EL (cell line): ENCODE measurements at regions not wholly inside any gene's neighbourhood (a gene's known extent, or its start where the extent isn't known, plus 50 kb on each side); places are given as distances from the start of the nearest gene placed in this dataset.
A peak's percentile ranks its signal among the peaks of the same experiment; 100 is the strongest.

Experiments used
- DNase-seq: peaks from one replicate; pipeline ENCODE4 v3.0.0-alpha.2; 2016

DNA sequence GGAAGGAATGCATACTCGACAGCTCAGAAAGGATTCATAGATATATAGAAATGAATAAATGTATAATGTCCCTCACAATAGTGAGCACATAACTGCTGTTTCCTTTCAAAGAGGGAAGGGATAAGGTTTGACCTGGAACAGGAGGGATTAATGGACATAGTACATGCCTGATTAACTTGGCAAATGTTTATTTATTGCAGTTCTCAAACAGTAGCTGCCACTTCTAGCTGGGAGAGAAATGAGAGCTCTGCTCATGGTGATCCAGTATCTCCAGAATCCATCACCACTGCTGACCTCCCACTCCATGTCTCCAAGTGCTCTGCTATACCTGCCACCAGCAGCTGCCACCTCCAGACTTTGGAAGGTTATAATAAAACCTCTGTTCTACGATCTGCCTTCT lies 108.1 kb downstream of the LRIG3 start:
- DNase-seq: no peak

DNA sequence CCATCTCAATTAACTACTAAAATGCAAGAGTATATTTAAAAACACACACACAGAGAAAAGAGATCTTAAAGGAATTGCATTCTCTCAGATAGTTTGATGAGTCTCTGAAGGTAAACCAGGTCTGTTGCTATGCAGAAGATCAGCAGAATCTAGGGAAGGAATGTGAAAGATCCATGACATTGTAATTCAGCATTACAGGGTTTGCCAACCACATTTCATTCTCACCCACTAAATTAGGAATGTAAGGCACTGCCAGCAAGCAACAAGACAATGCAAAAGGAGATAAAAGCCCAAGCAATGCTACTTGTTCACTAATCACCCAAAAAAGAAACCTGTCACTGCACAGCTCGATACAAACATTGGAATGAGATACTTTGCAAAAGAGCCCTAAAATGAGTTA lies 106.3 kb downstream of the LRIG3 start:
- DNase-seq: peak; percentile 37

GRCh38 chr12:58815235-58815634 lies 105.1 kb downstream of the LRIG3 start:
- DNase-seq: no peak

DNA sequence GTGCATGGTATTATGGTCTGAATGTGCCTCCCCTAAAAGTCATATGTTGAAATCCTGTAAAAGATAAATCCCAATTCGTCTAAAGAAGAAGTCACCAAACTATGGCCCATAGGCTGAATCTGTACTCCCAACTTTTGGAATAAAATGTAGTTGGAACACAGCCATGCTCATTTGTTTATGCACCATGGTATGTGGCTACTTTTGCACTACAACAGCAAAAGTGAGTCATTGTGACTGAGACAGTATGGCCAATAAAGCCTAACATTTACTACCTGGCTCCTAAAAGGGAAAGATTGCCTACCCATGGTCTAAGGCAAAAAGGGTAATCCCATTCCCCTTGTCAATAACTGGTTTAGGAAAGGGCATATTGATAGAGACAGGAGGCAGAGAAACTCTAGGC lies 101.8 kb downstream of the LRIG3 start:
- peak; percentile 21 for DNase-seq

GRCh38 chr12:58819345-58819744 lies 101.0 kb downstream of the LRIG3 start:
- DNase-seq: no peak

- DNase-seq: no peak
Measured at GRCh38 chr12:58819985-58820384, 100.3 kb downstream of the LRIG3 start.
